ENCODE measurements at regions not wholly inside any gene's neighbourhood (a gene's known extent, or its start where the extent isn't known, plus 50 kb on each side); places are given as distances from the start of the nearest gene placed in this dataset.

- TF ChIP-seq CTCF (IDR thresholded peaks at IDR 0.05 in 4 of 5, conservative IDR thresholded peaks at IDR 0.05 in 1 of 5) (no peak), POLR2A (IDR thresholded peaks at IDR 0.05) (no peak)
- Histone ChIP-seq H3K4me3 (no peak overlapping the region), H3K27me3 (peaks cover 5 to 9% (median 8%) of the 10 kb centered on the region in 3 donors), H3K36me3 (no peaks in the 10 kb centered on the region), H3K9me3 (no peaks in the 10 kb centered on the region), H3K4me1 (no peaks in the 10 kb centered on the region), H3K27ac (no peak overlapping the region)
- intact Hi-C loops (cut with DNase I; ENCODE audit: low total_unique reads) = no loop called here
- in situ Hi-C loops (cut with MboI; ENCODE audit: low sequenced_read_pairs in 4 of 4) = no loop called here
- no peak for DNase-seq
- ATAC-seq = no peak
These were observed 64.0 kb upstream of the RUNX3 start for GRCh38 chr1:24993871-24994580.

DNA sequence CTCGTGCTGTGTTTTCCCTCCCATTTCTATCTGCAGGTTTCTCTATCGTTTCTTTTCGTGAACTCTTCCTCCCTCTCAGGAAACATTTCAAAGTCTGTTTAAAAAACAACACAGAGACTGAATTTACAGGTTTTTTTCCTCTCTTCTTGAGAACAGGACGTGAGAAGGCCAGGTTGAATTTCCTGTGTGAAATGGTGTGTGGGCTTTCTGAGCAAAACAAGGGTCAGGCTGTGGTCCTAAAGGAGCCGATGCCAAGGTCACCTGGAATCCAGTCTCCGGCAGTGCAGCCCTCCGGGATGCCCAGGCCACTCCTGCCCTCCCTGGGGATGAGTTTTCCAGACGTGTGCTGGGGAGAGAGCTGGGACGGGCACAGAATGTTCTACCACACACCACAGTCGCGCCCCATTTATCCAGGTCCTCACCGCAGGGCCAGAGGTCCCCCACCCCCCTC, 62.7 kb upstream of the RUNX3 start:
- peaks cover 5 to 9% (median 8%) of the 10 kb centered on the region in 3 donors for H3K27me3 ChIP-seq
- in situ Hi-C loops (cut with MboI; ENCODE audit: low sequenced_read_pairs in 4 of 4) = no loop called here
- intact Hi-C loops (cut with DNase I; ENCODE audit: low total_unique reads) = no loop called here
- DNase-seq = no peak
- H3K4me3 ChIP-seq = no peak overlapping the region
- H3K4me1 ChIP-seq = no peaks in the 10 kb centered on the region
- H3K9me3 ChIP-seq = no peaks in the 10 kb centered on the region
- no peak overlapping the region for H3K27ac ChIP-seq
- H3K36me3 ChIP-seq = no peaks in the 10 kb centered on the region
- ATAC-seq = no peak
- no peak for TF ChIP-seq CTCF (IDR thresholded peaks at IDR 0.05 in 4 of 5, conservative IDR thresholded peaks at IDR 0.05 in 1 of 5)

DNA sequence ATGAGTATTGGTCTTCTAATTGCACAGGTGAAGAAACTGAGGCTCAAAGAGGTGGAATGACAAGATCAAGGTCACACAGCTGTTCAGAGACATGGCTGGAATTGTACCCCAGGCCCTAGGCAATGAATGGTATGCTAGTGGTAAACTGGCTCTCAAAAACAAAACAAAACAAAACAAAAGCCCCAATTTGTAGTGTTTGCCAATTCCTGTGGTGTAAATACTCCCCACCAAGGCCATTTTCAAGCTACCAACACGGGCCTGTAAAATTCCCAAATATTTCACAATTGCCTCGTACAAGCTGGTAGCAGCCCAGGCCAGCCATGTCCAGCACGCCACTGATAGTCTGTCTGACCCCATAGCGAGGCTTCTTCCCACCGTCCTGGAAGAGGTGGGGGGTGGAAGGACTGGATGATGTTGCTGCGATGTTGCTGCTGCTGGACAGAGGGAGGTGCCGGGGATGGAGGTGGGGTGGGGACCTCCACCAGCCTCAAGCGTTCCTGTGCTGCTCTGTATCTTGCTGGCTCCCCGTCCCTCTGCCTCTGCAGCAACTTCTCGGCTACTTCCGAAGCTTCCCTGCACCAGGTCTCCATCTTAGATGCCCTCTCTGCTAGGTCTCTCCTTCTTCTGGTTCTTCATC, 62.2 kb upstream of the RUNX3 start:
- ATAC-seq = no peak
- H3K4me1 ChIP-seq = no peaks in the 10 kb centered on the region
- no peak for DNase-seq
- intact Hi-C loops (cut with DNase I; ENCODE audit: low total_unique reads) (no loop called here), in situ Hi-C loops (cut with MboI; ENCODE audit: low sequenced_read_pairs in 4 of 4) (no loop called here)
- H3K27ac ChIP-seq = no peak overlapping the region
- no peak overlapping the region for H3K4me3 ChIP-seq
- no peak for TF ChIP-seq CTCF (IDR thresholded peaks at IDR 0.05 in 4 of 5, conservative IDR thresholded peaks at IDR 0.05 in 1 of 5)
- TF ChIP-seq POLR2A (IDR thresholded peaks at IDR 0.05) = no peak
- H3K9me3 ChIP-seq = no peaks in the 10 kb centered on the region
- peaks cover 5 to 9% (median 8%) of the 10 kb centered on the region in 3 donors for H3K27me3 ChIP-seq
- no peaks in the 10 kb centered on the region for H3K36me3 ChIP-seq

DNA sequence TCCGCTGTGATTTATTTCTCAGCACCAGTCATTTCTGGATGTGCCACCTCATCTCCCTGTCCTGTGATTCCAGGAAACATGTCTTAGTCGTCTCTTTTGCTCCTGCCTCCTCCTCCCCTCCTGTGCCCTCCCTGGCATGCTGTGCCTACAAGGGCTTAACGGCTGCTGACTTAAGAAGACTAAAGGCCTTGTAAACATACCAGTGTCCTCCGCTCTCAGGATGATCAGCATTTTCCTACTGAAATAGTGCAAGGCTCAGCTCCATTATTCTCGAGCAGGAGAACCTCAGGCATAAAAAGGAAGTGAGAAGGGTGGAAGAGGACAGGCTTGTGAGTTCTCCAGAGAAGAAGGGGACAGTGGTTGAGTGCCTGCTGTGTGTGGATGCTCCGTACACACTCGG, 61.6 kb upstream of the RUNX3 start:
- Histone ChIP-seq H3K4me3 (no peak overlapping the region), H3K4me1 (no peaks in the 10 kb centered on the region), H3K27ac (no peak overlapping the region), H3K27me3 (peaks cover 5 to 9% (median 8%) of the 10 kb centered on the region in 3 donors), H3K36me3 (no peaks in the 10 kb centered on the region), H3K9me3 (no peaks in the 10 kb centered on the region)
- DNase-seq (no peak), ATAC-seq (no peak)
- intact Hi-C loops (cut with DNase I; ENCODE audit: low total_unique reads) = no loop called here
- in situ Hi-C loops (cut with MboI; ENCODE audit: low sequenced_read_pairs in 4 of 4) = no loop called here
- no peak for TF ChIP-seq CTCF (IDR thresholded peaks at IDR 0.05 in 4 of 5, conservative IDR thresholded peaks at IDR 0.05 in 1 of 5)
- no peak for TF ChIP-seq POLR2A (IDR thresholded peaks at IDR 0.05)
